HG02759 (cell line): ENCODE measurements at regions not wholly inside any gene's neighbourhood (a gene's known extent, or its start where the extent isn't known, plus 50 kb on each side); places are given as distances from the start of the nearest gene placed in this dataset.
"Not testable (repeated sequence)": the region's sequence is repeated elsewhere in the genome, so short reads cannot be mapped to it uniquely, and the experiment has no call there.

Experiments used
- ATAC-seq: cut with Tn5 transposase; IDR thresholded peaks from one replicate; pipeline ENCODE4 v1.9.1; 2021; ENCODE audit warnings: mild to moderate bottlenecking, moderate library complexity; ENCODE audit not compliant: unreplicated experiment

- ATAC-seq, result no peak
These were observed 157.2 kb upstream of the MYRIP start for GRCh38 chr3:39651993-39652739.

DNA sequence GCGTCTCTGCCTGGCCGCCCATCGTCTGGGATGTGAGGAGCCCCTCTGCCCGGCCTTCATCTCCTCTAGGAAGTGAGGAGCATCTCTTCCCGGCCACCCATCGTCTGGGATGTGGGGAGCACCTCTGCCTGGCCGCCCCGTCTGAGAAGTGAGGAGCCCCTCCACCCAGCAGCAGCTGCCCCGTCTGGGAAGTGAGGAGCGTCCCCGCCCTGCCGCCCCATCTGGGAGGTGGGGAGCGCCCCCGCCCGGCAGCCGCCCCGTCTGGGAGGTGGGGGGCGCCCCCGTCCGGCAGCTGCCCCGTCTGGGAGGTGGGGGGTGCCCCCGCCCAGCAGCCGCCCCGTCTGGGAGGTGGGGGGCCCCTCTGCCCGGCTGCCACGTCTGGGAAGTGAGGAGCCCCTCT is 153.7 kb upstream of the MYRIP start:
- not testable (repeated sequence) for ATAC-seq

DNA sequence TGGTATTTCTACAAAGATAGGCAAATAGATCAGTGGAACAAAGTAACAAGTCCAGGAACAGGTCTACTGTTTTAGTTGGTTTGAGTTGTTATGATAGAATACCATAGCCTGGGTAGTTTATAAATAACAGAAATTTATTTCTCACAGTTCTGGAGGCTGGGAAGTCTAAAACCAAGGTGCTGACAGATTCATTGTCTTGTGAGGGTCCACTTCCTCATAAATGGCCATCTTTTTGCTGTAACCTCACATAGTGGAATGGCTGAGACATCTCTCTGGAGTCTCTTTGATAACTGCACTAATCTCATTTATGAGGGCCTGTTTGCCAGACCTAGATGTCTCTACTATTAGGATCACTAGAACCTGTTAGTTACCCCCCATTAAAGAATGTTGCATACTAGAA is 152.3 kb upstream of the MYRIP start:
- ATAC-seq, result no peak

DNA sequence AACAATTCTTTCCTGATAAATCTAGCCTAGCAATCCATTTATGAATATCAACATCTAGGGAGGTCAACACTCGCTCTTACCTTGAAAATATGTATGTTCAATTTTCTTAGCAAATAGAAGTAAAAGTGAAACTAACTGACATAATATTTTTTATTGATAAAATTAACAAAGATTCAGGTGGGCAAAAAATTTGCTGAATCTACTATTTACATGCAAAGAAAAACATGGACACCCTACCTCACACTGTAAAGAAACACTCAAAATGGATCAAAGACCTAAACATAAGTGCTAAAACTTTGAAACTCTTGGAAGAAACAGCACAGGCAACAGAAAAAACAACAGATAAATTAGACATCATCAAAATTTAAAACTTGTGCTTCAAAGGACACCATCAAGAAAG is 151.6 kb upstream of the MYRIP start:
- ATAC-seq, result no peak

GRCh38 chr3:39664931-39665330 is 144.5 kb upstream of the MYRIP start:
- ATAC-seq, result no peak

DNA sequence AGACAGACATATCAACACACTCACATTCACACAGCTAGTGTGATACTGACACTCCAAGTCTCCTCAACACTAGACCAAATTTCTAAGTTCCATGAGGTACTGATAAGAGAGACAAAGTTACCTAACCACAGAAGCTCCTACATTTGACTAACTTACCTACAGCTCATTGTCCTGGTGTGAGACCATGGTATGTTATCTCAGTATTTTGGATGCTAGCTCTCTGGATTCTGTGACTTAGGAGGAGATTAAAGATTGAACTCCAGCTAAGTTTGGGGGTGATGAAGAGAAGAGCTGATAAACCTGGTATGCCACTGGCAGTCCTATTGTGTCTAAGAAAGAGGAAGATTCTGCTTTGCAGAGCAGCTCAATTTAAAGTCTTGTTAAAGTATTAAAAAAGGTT is 144.0 kb upstream of the MYRIP start:
- no peak for ATAC-seq

- peak; percentile 49 for ATAC-seq
These were observed 141.0 kb upstream of the MYRIP start for GRCh38 chr3:39668420-39668819.

- no peak for ATAC-seq
These were observed 138.3 kb upstream of the MYRIP start for GRCh38 chr3:39671116-39671515.

DNA sequence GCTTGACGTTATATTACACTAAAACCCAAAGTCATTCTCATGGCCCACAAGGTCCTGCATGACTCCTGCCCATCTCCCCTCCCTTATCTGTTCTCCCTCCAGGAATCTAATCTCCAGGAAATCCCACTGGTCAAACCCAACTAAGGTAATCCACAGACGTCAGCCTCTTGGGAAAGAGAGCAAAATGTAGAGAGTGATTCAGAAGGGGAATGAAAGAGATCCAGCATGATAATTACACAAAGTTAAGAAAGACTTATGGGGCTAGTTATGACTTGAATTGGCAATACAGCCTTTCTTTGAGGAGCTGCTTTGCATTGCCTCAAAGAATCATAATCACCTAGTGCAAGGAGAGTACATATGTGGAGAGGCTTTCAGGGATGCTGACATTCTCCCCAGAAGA is 137.8 kb upstream of the MYRIP start:
- ATAC-seq, result no peak

DNA sequence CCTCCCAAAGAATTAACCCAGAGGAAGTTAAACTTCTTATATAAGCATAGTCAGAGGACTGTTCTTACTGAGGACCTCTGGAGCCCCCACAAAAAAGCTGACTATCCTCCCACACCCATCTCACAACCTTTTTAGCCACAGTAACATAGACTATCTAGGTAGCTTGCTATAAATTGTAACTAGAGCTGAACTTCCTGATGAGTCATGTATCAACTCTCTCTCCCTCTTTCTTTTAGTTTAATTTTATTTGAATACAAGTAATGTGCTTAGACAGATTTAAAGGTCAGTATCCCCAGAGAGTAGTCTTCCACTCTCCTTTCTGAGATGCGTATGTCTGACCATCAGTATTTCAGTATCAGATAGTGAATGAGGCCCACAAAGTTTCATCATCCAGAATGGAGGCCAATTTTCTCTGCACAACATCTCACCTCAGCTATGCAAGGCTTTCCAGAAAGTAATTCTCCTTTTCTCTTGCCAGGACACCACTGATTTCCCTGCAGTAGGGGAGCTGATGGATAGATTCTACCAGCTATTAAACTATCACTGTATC is 104.0 kb upstream of the MYRIP start:
- no peak for ATAC-seq

DNA sequence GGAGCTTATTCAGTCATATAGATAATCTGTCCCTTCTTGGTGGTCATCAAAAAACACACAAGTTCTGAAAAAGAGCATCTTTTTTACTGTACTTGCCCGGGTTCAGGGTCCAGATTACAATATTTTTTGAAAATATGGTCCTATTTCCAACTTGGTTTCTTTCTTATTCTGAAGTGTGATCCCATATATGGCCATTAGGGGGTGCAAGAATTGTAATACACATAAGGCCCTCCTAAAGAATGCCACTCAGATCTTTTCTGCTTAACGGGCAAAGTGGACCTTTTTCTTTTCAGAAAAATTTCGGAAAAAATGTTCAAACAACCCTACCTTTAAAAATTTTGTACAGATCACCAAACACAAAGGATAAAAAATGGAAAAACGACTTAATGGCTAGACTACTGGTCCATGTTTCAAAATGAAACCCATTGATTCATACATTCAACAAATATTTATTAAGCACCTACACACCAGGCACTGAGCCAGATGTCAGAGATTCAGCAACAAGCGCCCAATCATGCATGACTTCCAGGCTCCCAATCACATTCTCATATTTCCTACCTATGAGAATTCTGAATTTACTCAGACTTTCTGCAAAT is 102.0 kb upstream of the MYRIP start:
- ATAC-seq, result no peak

GRCh38 chr3:39712413-39713048 is 96.9 kb upstream of the MYRIP start:
- ATAC-seq, result no peak

- not testable (repeated sequence) for ATAC-seq
These were observed 96.1 kb upstream of the MYRIP start for GRCh38 chr3:39713341-39713740.

DNA sequence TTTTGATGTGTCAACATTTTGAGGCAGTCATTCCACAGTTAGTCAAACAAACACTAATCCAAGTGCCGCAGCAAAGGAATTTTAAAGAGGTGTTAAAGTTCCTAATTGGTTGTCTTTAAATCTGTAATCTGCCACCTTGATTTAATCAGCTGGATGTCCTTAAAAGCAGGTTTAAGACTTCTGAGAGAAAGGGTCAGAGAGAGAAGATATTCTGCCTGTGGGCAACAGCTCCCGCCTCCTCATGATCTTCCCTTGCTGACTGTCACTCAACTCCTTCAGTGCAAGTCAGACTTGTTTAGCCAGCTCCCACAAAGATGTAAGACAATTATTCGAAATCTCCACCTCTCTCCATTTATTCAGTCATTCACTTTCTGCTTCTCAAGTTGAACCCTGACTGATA is 92.6 kb upstream of the MYRIP start:
- no peak for ATAC-seq

DNA sequence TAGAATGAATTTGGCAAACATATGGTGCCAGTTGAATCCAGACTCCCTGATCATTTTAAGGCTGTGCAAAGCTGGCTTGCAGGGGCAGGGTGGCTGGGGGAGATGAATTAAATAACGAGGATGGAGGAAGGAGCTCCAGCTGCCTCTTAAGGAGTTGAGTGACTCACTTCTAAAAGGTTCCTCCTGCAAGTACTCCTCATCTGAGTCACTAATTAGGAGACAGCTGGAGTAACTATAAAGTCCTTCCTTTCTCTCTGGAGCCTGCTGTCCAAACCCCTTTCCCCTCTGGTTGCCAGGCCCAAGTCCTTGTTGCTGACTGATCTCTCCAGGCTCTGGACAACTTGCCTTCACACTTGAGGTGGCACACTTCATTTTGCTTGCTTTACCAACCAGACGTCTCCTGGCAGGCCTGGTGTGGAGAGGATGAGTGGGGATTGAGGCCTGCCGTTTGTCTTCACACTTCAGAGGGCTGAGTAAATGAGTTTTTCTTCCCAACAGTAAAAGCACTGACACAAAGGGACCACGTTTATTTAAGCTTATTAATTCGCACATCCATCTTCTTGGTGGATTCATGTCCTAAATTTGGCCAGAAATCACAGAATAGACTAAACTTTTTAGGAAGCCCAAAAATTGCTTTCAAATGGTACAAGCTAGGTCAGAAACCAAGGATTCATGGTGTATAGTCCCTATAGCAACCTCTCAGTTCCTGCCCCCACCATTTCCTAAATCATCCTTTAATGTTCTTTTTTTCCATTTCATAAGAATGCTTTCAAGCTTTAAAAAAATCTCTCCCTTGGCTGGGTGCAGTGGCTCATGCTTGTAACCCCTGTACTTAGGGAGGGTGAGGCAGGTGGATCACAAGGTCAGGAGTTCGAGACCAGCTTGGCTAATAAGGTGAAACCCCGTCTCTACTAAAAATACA is 90.5 kb upstream of the MYRIP start:
- ATAC-seq, result no peak

- ATAC-seq, result no peak
These were observed 88.3 kb upstream of the MYRIP start for GRCh38 chr3:39721076-39721475.

GRCh38 chr3:39724233-39724846 is 85.1 kb upstream of the MYRIP start:
- no peak for ATAC-seq

GRCh38 chr3:39725321-39725720 is 84.1 kb upstream of the MYRIP start:
- ATAC-seq, result no peak

DNA sequence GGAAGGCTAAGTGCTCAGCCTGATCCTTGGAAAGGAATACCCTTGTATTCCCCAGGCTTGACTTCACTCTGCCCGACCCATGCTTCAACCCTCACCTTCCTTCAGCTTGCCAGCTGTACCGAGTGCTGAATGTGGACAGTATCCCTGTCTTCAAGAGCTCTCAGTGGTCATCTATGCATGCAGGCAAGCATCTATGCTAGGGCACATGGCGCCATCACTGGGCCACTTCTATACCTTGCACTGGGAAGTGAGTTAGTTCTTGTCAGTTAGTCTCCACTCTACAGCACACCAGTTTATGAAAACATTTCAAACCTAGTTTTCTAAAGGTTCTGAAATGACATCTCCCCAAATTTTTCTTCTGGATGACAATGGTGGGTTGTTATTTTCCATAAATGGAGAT is 82.0 kb upstream of the MYRIP start:
- ATAC-seq, result no peak

GRCh38 chr3:39733804-39734203 is 75.6 kb upstream of the MYRIP start:
- ATAC-seq, result no peak

GRCh38 chr3:39739658-39740057 is 69.8 kb upstream of the MYRIP start:
- ATAC-seq, result not testable (repeated sequence)
